CD4-positive, alpha-beta T cell (primary cell): ENCODE measurements at regions not wholly inside any gene's neighbourhood (a gene's known extent, or its start where the extent isn't known, plus 50 kb on each side); places are given as distances from the start of the nearest gene placed in this dataset.
"Not testable (repeated sequence)": the region's sequence is repeated elsewhere in the genome, so short reads cannot be mapped to it uniquely, and the experiment has no call there.

Source experiments
- ATAC-seq: fragments of 200-7000 bp; cut with Tn5 transposase; one replicate; pipeline ENCODE4 v1.10.0; 2022; ENCODE audit warnings: mild to moderate bottlenecking; ENCODE audit not compliant: poor library complexity
- CTCF ChIA-PET: fragments of 350-600 bp; sonication (Branson Sonifier 250); formaldehyde crosslinking; loops from one replicate; lab custom pipeline; 2021; ENCODE audit warnings: antibody characterized with exemption, inconsistent platforms; lab: Charles Lee
- POLR2A ChIA-PET: fragments of 350-600 bp; sonication (Branson Sonifier 250); formaldehyde crosslinking; loops from one replicate; lab custom pipeline; 2021; ENCODE audit warnings: antibody characterized with exemption, inconsistent platforms; lab: Charles Lee
- DNase-seq, 14 experiments: peaks; one replicate each; pipeline ENCODE4 v3.0.0-alpha.2; 2013 to 2020; ENCODE audit warnings: mixed read lengths in 2 of 14
- H3K27ac ChIP-seq, 2 donors: one replicate each; pipeline versions ENCODE4 v1.5.1 to v1.7.0; 2013; ENCODE audit warnings: low read length in 2 of 2, low read depth in 1 of 2, mild to moderate bottlenecking in 1 of 2
- H3K27me3 ChIP-seq, 2 experiments: 1 replicate in 1 of 2; 2 replicates in 1 of 2; pipeline versions ENCODE4 v1.6.1 to v1.7.0; 2013; ENCODE audit warnings: low read length in 2 of 2, control low read depth in 1 of 2, mild to moderate bottlenecking in 1 of 2, moderate library complexity in 1 of 2; ENCODE audit not compliant: insufficient read depth in 2 of 2, control insufficient read depth in 1 of 2
- H3K36me3 ChIP-seq: one replicate; pipeline ENCODE4 v1.6.1; 2013; ENCODE audit warnings: low read length, control low read depth; ENCODE audit not compliant: insufficient read depth
- H3K4me1 ChIP-seq: one replicate; pipeline ENCODE4 v1.6.1; 2013; ENCODE audit warnings: low read length, control low read depth; ENCODE audit not compliant: insufficient read depth
- H3K4me3 ChIP-seq: one replicate; pipeline ENCODE4 v1.5.1; 2013; ENCODE audit warnings: mild to moderate bottlenecking, low read length, moderate library complexity
- H3K9me3 ChIP-seq, 2 experiments: 1 replicate in 1 of 2; 2 replicates in 1 of 2; pipeline versions ENCODE4 v1.6.1 to v1.7.0; 2013; ENCODE audit warnings: low read length in 2 of 2, mild to moderate bottlenecking in 2 of 2, control low read depth in 1 of 2, moderate library complexity in 1 of 2; ENCODE audit not compliant: control insufficient read depth in 1 of 2, insufficient read depth in 1 of 2
- H3K27ac Mint-ChIP-seq: one replicate; pipeline ENCODE4 v1.8.0; 2020; ENCODE audit warnings: mixed read lengths
- H3K27me3 Mint-ChIP-seq: one replicate; pipeline ENCODE4 v1.8.0; 2021; ENCODE audit warnings: mixed read lengths
- H3K36me3 Mint-ChIP-seq: one replicate; pipeline ENCODE4 v1.8.0; 2021; ENCODE audit warnings: low read depth, mixed read lengths
- H3K4me1 Mint-ChIP-seq: one replicate; pipeline ENCODE4 v1.8.0; 2021; ENCODE audit warnings: low read depth, mixed read lengths
- H3K4me3 Mint-ChIP-seq: one replicate; pipeline ENCODE4 v1.8.0; 2020; ENCODE audit warnings: mild to moderate bottlenecking, mixed read lengths
- H3K9me3 Mint-ChIP-seq: one replicate; pipeline ENCODE4 v1.8.0; 2020; ENCODE audit warnings: mixed read lengths
- intact Hi-C, 2 experiments: fragments of 100-400 bp; cut with DNase I in 1 of 2; cut with micrococcal nuclease in 1 of 2; formaldehyde crosslinking; loops; one replicate each; pipeline versions ENCODE4 v1.15.1 to v1.9.0; 2023 to 2025; cut with DNase I, micrococcal nuclease
- TF ChIP-seq, protein P1 (sequence below): fragments of 200-600 bp; IDR thresholded peaks from one replicate; pipeline ENCODE4 v1.8.0; 2022; ENCODE audit warnings: antibody characterized with exemption, mild to moderate bottlenecking

DNA sequence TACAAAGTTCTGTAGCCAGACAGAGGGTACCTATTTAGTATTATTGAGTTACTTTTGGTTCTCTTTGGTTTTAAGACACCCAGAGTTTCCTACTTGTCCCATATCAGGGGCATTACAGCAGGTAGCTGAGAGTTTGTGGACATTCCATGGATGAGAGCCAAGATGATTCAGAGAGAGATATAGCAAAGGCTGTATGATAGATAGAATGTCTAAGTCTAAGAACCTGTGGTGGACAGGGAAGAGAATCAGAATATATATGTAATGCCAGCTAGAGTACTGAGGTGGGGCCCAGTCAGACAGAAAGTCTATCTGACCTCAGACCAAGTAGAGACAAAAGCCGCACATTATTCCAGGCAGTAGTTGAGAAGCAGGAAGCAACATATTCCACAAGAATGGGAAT lies 471.8 kb upstream of the CHD1 start:
- POLR2A ChIA-PET, H3K4me3 Mint-ChIP-seq, intact Hi-C loops, H3K27me3 Mint-ChIP-seq, H3K4me3 ChIP-seq, CTCF ChIA-PET, H3K4me1 Mint-ChIP-seq, ATAC-seq, H3K27ac Mint-ChIP-seq, H3K36me3 Mint-ChIP-seq, DNase-seq, H3K36me3 ChIP-seq, H3K27ac ChIP-seq, H3K27me3 ChIP-seq, H3K4me1 ChIP-seq, H3K9me3 ChIP-seq, H3K9me3 Mint-ChIP-seq: not testable (repeated sequence)

DNA sequence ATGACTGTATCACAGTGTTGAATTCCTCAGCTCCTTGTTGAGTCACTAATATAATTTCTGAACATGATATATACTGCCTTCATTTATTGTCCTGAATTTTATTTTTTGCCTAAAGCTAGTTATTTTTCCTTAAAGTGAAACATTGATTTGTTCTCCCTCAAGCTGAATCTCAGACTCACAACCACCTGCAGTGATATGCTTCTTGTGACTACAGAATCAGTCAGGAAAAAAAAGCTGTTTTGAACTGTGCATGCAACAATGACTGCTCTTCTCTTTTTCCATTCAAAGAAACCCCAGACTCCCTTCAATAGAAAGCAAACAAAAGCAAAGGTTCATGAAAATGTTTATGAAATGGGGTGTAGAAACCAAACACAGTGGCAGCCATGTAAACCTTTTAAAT lies 470.2 kb upstream of the CHD1 start:
- Mint-ChIP-seq H3K9me3 (peaks cover 10% of the 10 kb centered on the region), H3K27me3 (no peaks in the 10 kb centered on the region), H3K36me3 (no peaks in the 10 kb centered on the region), H3K4me3 (no peak overlapping the region), H3K4me1 (no peaks in the 10 kb centered on the region), H3K27ac (no peak overlapping the region)
- no peak overlapping the region for H3K27ac ChIP-seq
- no peaks in the 10 kb centered on the region for H3K4me1 ChIP-seq
- H3K4me3 ChIP-seq, result no peak overlapping the region
- H3K9me3 ChIP-seq, result no peaks in the 10 kb centered on the region
- ChIA-PET POLR2A (no interaction called here), CTCF (no interaction called here)
- intact Hi-C loops, result no loop called here
- TF ChIP-seq, protein P1, sequence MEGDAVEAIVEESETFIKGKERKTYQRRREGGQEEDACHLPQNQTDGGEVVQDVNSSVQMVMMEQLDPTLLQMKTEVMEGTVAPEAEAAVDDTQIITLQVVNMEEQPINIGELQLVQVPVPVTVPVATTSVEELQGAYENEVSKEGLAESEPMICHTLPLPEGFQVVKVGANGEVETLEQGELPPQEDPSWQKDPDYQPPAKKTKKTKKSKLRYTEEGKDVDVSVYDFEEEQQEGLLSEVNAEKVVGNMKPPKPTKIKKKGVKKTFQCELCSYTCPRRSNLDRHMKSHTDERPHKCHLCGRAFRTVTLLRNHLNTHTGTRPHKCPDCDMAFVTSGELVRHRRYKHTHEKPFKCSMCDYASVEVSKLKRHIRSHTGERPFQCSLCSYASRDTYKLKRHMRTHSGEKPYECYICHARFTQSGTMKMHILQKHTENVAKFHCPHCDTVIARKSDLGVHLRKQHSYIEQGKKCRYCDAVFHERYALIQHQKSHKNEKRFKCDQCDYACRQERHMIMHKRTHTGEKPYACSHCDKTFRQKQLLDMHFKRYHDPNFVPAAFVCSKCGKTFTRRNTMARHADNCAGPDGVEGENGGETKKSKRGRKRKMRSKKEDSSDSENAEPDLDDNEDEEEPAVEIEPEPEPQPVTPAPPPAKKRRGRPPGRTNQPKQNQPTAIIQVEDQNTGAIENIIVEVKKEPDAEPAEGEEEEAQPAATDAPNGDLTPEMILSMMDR, result no peak
- no peak for ATAC-seq
- H3K36me3 ChIP-seq, result no peaks in the 10 kb centered on the region
- no peaks in the 10 kb centered on the region for H3K27me3 ChIP-seq
- no peak for DNase-seq

DNA sequence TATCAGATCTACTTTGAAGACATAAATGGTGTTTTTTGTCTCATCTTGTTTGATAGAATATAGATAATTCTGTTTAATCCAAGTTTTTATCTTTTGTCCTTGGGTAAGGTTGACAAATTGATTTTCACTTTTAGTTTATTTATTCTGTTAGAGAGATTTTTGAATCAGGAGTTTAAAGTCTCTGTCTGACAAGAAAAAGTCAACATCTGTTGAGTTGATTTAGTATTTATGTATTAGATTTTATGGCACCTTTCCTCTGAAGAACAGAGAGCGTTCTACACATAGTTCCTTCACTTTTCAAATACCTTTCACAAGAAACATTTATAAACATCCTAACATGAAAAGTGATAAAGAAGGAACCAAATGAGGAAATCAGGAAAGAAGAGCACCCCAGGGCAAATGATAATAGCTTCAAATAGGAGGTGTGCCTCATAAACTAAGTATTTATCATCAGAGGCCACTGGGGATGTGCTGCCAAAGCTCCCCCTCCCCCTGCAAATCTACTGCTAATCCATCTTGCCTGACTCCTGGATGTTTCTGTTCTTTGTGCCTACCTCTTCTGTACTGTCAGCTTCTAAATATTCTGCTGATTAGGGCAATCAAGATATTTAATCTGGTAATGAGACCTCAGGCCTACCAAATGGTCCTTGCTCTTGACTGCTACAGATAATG lies 457.7 kb upstream of the CHD1 start:
- peaks cover 0 to 3% of the 10 kb centered on the region in 2 experiments for H3K9me3 ChIP-seq
- no peak overlapping the region for H3K27ac Mint-ChIP-seq
- H3K27me3 Mint-ChIP-seq, result no peaks in the 10 kb centered on the region
- H3K4me1 Mint-ChIP-seq, result no peaks in the 10 kb centered on the region
- TF ChIP-seq, protein P1, result no peak
- ChIA-PET CTCF (no interaction called here), POLR2A (no interaction called here)
- no peak overlapping the region for H3K27ac ChIP-seq
- ATAC-seq, result no peak
- no peaks in the 10 kb centered on the region for H3K36me3 ChIP-seq
- H3K4me3 Mint-ChIP-seq, result no peak overlapping the region
- no peaks in the 10 kb centered on the region for H3K27me3 ChIP-seq
- no peak for DNase-seq
- peaks cover 8% of the 10 kb centered on the region for H3K9me3 Mint-ChIP-seq
- intact Hi-C loops, result no loop called here
- no peaks in the 10 kb centered on the region for H3K36me3 Mint-ChIP-seq
- H3K4me1 ChIP-seq, result no peaks in the 10 kb centered on the region
- H3K4me3 ChIP-seq, result no peak overlapping the region

DNA sequence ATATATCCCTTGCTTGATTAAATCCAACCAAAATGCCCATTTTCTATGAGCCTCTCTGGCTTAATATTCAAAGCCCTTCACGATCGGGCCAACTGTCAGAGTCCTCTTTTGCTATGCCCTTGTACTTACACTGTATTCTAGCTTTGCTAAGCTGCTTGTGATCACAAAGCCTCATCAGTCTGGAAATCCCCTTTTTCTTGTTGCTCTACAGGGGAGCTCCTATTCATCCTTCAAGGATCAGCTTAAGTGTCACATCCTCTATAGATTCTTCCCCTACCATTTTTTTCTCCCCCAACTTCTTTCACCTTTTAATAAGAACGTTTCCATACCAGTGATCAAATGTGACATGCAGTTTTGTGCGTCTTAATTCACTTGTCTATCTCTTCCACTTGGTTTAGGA lies 450.4 kb upstream of the CHD1 start:
- peaks cover 4% of the 10 kb centered on the region for H3K9me3 Mint-ChIP-seq
- intact Hi-C loops, result no loop called here
- Histone ChIP-seq H3K27me3 (no peaks in the 10 kb centered on the region), H3K4me3 (no peak overlapping the region), H3K4me1 (no peaks in the 10 kb centered on the region), H3K27ac (no peak overlapping the region), H3K9me3 (no peaks in the 10 kb centered on the region), H3K36me3 (no peaks in the 10 kb centered on the region)
- H3K4me1 Mint-ChIP-seq, result no peaks in the 10 kb centered on the region
- no peak for ATAC-seq
- no peak for DNase-seq
- no peak overlapping the region for H3K27ac Mint-ChIP-seq
- CTCF ChIA-PET, result no interaction called here
- TF ChIP-seq, protein P1, result no peak
- POLR2A ChIA-PET, result no interaction called here
- H3K36me3 Mint-ChIP-seq, result no peaks in the 10 kb centered on the region
- no peaks in the 10 kb centered on the region for H3K27me3 Mint-ChIP-seq
- no peak overlapping the region for H3K4me3 Mint-ChIP-seq
